NT2/D1 (cell line): ENCODE measurements at regions not wholly inside any gene's neighbourhood (a gene's known extent, or its start where the extent isn't known, plus 50 kb on each side); places are given as distances from the start of the nearest gene placed in this dataset.
"Not testable (repeated sequence)": the region's sequence is repeated elsewhere in the genome, so short reads cannot be mapped to it uniquely, and the experiment has no call there.

Source experiments
- DNase-seq: peaks from one replicate; pipeline ENCODE4 v3.0.0-alpha.2; 2011; ENCODE audit warnings: low read depth, low spot score
- H3K27me3 ChIP-seq: 2 replicates; pipeline ENCODE4 v1.6.0; 2011; ENCODE audit warnings: mild to moderate bottlenecking; ENCODE audit not compliant: insufficient read length, insufficient read depth
- H3K36me3 ChIP-seq: 2 replicates; pipeline ENCODE4 v1.6.1; 2011; ENCODE audit warnings: mild to moderate bottlenecking, low read length, mixed read lengths; ENCODE audit not compliant: insufficient read depth, insufficient read length
- H3K4me1 ChIP-seq: 2 replicates; pipeline ENCODE4 v1.5.1; 2011; ENCODE audit not compliant: insufficient read depth, insufficient read length
- H3K4me3 ChIP-seq: 2 replicates; pipeline ENCODE4 v1.5.1; 2011; ENCODE audit warnings: low read depth; ENCODE audit not compliant: insufficient read length
- H3K9ac ChIP-seq: 2 replicates; pipeline ENCODE4 v1.6.0; 2011; ENCODE audit warnings: low read depth; ENCODE audit not compliant: insufficient read length
- H3K9me3 ChIP-seq: 2 replicates; pipeline ENCODE4 v1.5.1; 2011; ENCODE audit warnings: mild to moderate bottlenecking, low read length; ENCODE audit not compliant: insufficient read depth
- SUZ12 ChIP-seq: IDR thresholded peaks from 2 replicates; pipeline ENCODE4 v1.6.1; 2011; ENCODE audit not compliant: insufficient read length, insufficient read depth; ENCODE audit errors: extremely low read depth
- YY1 ChIP-seq: IDR thresholded peaks from 2 replicates; pipeline ENCODE4 v1.6.1; 2011; ENCODE audit not compliant: insufficient read length, insufficient read depth
- ZNF274 ChIP-seq: IDR thresholded peaks from 2 replicates; pipeline ENCODE4 v1.6.1; 2011; ENCODE audit warnings: mild to moderate bottlenecking, low read depth, low read length

GRCh38 chrX:125544031-125544660 is 224.5 kb downstream of the TEX13C start:
- no peak overlapping the region for H3K4me3 ChIP-seq
- no peaks in the 10 kb centered on the region for H3K4me1 ChIP-seq
- H3K27me3 ChIP-seq = no peaks in the 10 kb centered on the region
- no peaks in the 10 kb centered on the region for H3K36me3 ChIP-seq
- TF ChIP-seq ZNF274 = no peak
- no peak for TF ChIP-seq SUZ12
- TF ChIP-seq YY1 = no peak
- H3K9me3 ChIP-seq = no peaks in the 10 kb centered on the region
- no peak overlapping the region for H3K9ac ChIP-seq
- DNase-seq = no peak

GRCh38 chrX:125544856-125545255 is 225.2 kb downstream of the TEX13C start:
- H3K4me1 ChIP-seq = no peaks in the 10 kb centered on the region
- no peaks in the 10 kb centered on the region for H3K36me3 ChIP-seq
- no peak for DNase-seq
- H3K9me3 ChIP-seq = no peaks in the 10 kb centered on the region
- TF ChIP-seq ZNF274 (no peak), YY1 (no peak), SUZ12 (no peak)
- H3K27me3 ChIP-seq = no peaks in the 10 kb centered on the region
- H3K9ac ChIP-seq = no peak overlapping the region
- no peak overlapping the region for H3K4me3 ChIP-seq

GRCh38 chrX:125577479-125577878 is 257.8 kb downstream of the TEX13C start:
- Histone ChIP-seq H3K27me3 (no peaks in the 10 kb centered on the region), H3K9me3 (no peaks in the 10 kb centered on the region), H3K4me3 (no peak overlapping the region), H3K36me3 (no peaks in the 10 kb centered on the region), H3K4me1 (no peaks in the 10 kb centered on the region), H3K9ac (no peak overlapping the region)
- no peak for DNase-seq
- TF ChIP-seq ZNF274 = no peak
- no peak for TF ChIP-seq SUZ12
- no peak for TF ChIP-seq YY1

GRCh38 chrX:125604448-125604847 is 284.8 kb downstream of the TEX13C start:
- Histone ChIP-seq H3K9me3 (no peaks in the 10 kb centered on the region), H3K4me1 (no peaks in the 10 kb centered on the region), H3K4me3 (no peak overlapping the region), H3K27me3 (no peaks in the 10 kb centered on the region), H3K36me3 (no peaks in the 10 kb centered on the region), H3K9ac (no peak overlapping the region)
- TF ChIP-seq SUZ12 = no peak
- no peak for TF ChIP-seq YY1
- TF ChIP-seq ZNF274 = no peak
- DNase-seq = no peak

- Histone ChIP-seq H3K27me3 (no peaks in the 10 kb centered on the region), H3K4me3 (no peak overlapping the region), H3K4me1 (no peaks in the 10 kb centered on the region), H3K9ac (no peak overlapping the region), H3K9me3 (no peaks in the 10 kb centered on the region), H3K36me3 (no peaks in the 10 kb centered on the region)
- TF ChIP-seq ZNF274 = no peak
- TF ChIP-seq SUZ12 = no peak
- TF ChIP-seq YY1 = no peak
- DNase-seq = no peak
Measured at GRCh38 chrX:125605145-125605544, 285.5 kb downstream of the TEX13C start.

GRCh38 chrX:125614591-125615343 is 295.1 kb downstream of the TEX13C start:
- H3K27me3 ChIP-seq, H3K9ac ChIP-seq, H3K36me3 ChIP-seq, H3K4me3 ChIP-seq, H3K9me3 ChIP-seq, DNase-seq, H3K4me1 ChIP-seq: not testable (repeated sequence)

- H3K27me3 ChIP-seq = no peaks in the 10 kb centered on the region
- no peaks in the 10 kb centered on the region for H3K36me3 ChIP-seq
- no peak for TF ChIP-seq ZNF274
- no peak for TF ChIP-seq SUZ12
- no peak for TF ChIP-seq YY1
- H3K4me3 ChIP-seq = no peak overlapping the region
- H3K9me3 ChIP-seq = no peaks in the 10 kb centered on the region
- no peaks in the 10 kb centered on the region for H3K4me1 ChIP-seq
- no peak overlapping the region for H3K9ac ChIP-seq
- no peak for DNase-seq
Measured at GRCh38 chrX:125620715-125621587, 301.3 kb downstream of the TEX13C start.
